IMR-90 (cell line): ENCODE measurements at regions not wholly inside any gene's neighbourhood (a gene's known extent, or its start where the extent isn't known, plus 50 kb on each side); places are given as distances from the start of the nearest gene placed in this dataset.

Experiments used
- ATAC-seq: fragments of 200-7000 bp; cut with Tn5 transposase; 2 replicates; pipeline ENCODE4 v1.9.1; 2020; ENCODE audit warnings: low read depth, mild to moderate bottlenecking, moderate library complexity
- BruUV-seq: library from RNA; stranded (reverse); fragments of 400-500 nt; replicated peaks from 2 replicates; lab custom pipeline; 2021; lab: Mats Ljungman, UMichigan
- CTCF ChIA-PET: fragments of 300-600 bp; formaldehyde crosslinking; extraction: SDS; loops from one replicate; lab custom pipeline; 2021; ENCODE audit warnings: antibody characterized with exemption; lab: Yijun Ruan, JAX
- POLR2A ChIA-PET: fragments of 300-600 bp; sonication (Branson Sonifier 250); formaldehyde crosslinking; loops from one replicate; lab custom pipeline; 2022; ENCODE audit warnings: antibody characterized with exemption; ENCODE audit not compliant: unreplicated experiment; lab: Charles Lee
- DNase-seq: peaks from one replicate; pipeline ENCODE4 v3.0.0; 2013
- H2AFZ ChIP-seq: replicated peaks from 2 replicates; pipeline ENCODE3; 2013; ENCODE audit warnings: low read length, mild to moderate bottlenecking; ENCODE audit not compliant: poor library complexity
- H2AK5ac ChIP-seq: 2 replicates; pipeline ENCODE4 v1.6.1; 2013; ENCODE audit warnings: low read depth, low read length, inconsistent platforms
- H2AK9ac ChIP-seq: replicated peaks from 2 replicates; pipeline ENCODE3; 2013; ENCODE audit warnings: mild to moderate bottlenecking, low read depth, low read length, moderate library complexity; ENCODE audit not compliant: poor library complexity
- H2BK120ac ChIP-seq: 2 replicates; pipeline ENCODE4 v1.6.1; 2013; ENCODE audit warnings: low read depth, low read length, inconsistent platforms
- H2BK15ac ChIP-seq: 3 replicates; pipeline ENCODE4 v1.6.1; 2013; ENCODE audit warnings: low read depth, low read length, inconsistent platforms
- H2BK20ac ChIP-seq: 2 replicates; pipeline ENCODE4 v1.6.1; 2013; ENCODE audit warnings: low read depth, mild to moderate bottlenecking, inconsistent platforms, low read length, moderate library complexity
- H2BK5ac ChIP-seq: 2 replicates; pipeline ENCODE4 v1.6.1; 2013; ENCODE audit warnings: mild to moderate bottlenecking, low read depth, low read length, inconsistent platforms; ENCODE audit not compliant: poor library complexity, severe bottlenecking
- H3K14ac ChIP-seq: replicated peaks from 2 replicates; pipeline ENCODE4 v1.6.1; 2013; ENCODE audit warnings: low read depth, low read length, inconsistent platforms
- H3K18ac ChIP-seq: 2 replicates; pipeline ENCODE4 v1.6.1; 2013; ENCODE audit warnings: low read depth, low read length, control low read depth
- H3K23ac ChIP-seq: 2 replicates; pipeline ENCODE4 v1.6.1; 2013; ENCODE audit warnings: low read depth, low read length, inconsistent platforms
- H3K27ac ChIP-seq: 2 replicates; pipeline ENCODE4 v1.5.1; 2013; ENCODE audit warnings: mild to moderate bottlenecking, control low read depth, low read length; ENCODE audit not compliant: insufficient read depth
- H3K27me3 ChIP-seq: 2 replicates; pipeline ENCODE4 v1.6.1; 2013; ENCODE audit warnings: low read length; ENCODE audit not compliant: control insufficient read depth, insufficient read depth
- H3K36me3 ChIP-seq: 2 replicates; pipeline ENCODE4 v1.6.1; 2013; ENCODE audit warnings: low read length, mixed read lengths; ENCODE audit not compliant: control insufficient read depth, insufficient read depth
- H3K4ac ChIP-seq: 2 replicates; pipeline ENCODE4 v1.6.1; 2013; ENCODE audit warnings: low read depth, low read length, inconsistent platforms
- H3K4me1 ChIP-seq: 2 replicates; pipeline ENCODE4 v1.6.1; 2013; ENCODE audit warnings: low read length, mixed read lengths; ENCODE audit not compliant: control insufficient read depth, insufficient read depth
- H3K4me2 ChIP-seq: 2 replicates; pipeline ENCODE4 v1.6.1; 2013; ENCODE audit warnings: low read depth, mild to moderate bottlenecking, control low read depth, low read length, moderate library complexity
- H3K4me3 ChIP-seq: 2 replicates; pipeline ENCODE4 v1.5.1; 2013; ENCODE audit warnings: low read depth, mild to moderate bottlenecking, control low read depth, low read length, moderate library complexity; ENCODE audit not compliant: insufficient read depth
- H3K56ac ChIP-seq: 2 replicates; pipeline ENCODE4 v1.6.1; 2013; ENCODE audit warnings: low read length, inconsistent platforms; ENCODE audit not compliant: insufficient read depth; ENCODE audit errors: extremely low read depth
- H3K79me1 ChIP-seq, 2 experiments: 2 replicates each; pipeline ENCODE4 v1.6.1; 2013; ENCODE audit warnings: low read length in 2 of 2, inconsistent platforms in 1 of 2, low read depth in 1 of 2
- H3K9ac ChIP-seq: 2 replicates; pipeline ENCODE4 v1.6.1; 2013; ENCODE audit warnings: low read depth, low read length, control low read depth
- H3K9me1 ChIP-seq: 2 replicates; pipeline ENCODE4 v1.6.1; 2013; ENCODE audit warnings: low read length, inconsistent platforms; ENCODE audit not compliant: insufficient read depth
- H3K9me3 ChIP-seq: 2 replicates; pipeline ENCODE4 v1.6.1; 2013; ENCODE audit warnings: low read length; ENCODE audit not compliant: control insufficient read depth, insufficient read depth
- H4K20me1 ChIP-seq: 2 replicates; pipeline ENCODE4 v1.6.1; 2013; ENCODE audit warnings: low read length, inconsistent platforms; ENCODE audit not compliant: insufficient read depth
- H4K5ac ChIP-seq: 2 replicates; pipeline ENCODE4 v1.6.1; 2013; ENCODE audit warnings: mild to moderate bottlenecking, low read depth, low read length, control low read depth
- H4K8ac ChIP-seq, 2 experiments: 2 replicates each; pipeline ENCODE4 v1.6.1; 2013; ENCODE audit warnings: low read depth in 2 of 2, low read length in 2 of 2, control low read depth in 1 of 2, inconsistent platforms in 1 of 2
- H4K91ac ChIP-seq: 2 replicates; pipeline ENCODE4 v1.6.1; 2013; ENCODE audit warnings: low read depth, low read length, inconsistent platforms; ENCODE audit not compliant: insufficient read depth
- BHLHE40 ChIP-seq: fragments of 150-350 bp; IDR thresholded peaks from 2 replicates; pipeline ENCODE4 v1.6.1; 2016; ENCODE audit warnings: mild to moderate bottlenecking, low read depth, low read length
- CEBPB ChIP-seq: IDR thresholded peaks from 2 replicates; pipeline ENCODE4 v1.6.1; 2012; ENCODE audit warnings: low read depth, low read length, improper control_type of control experiment
- CHD1 ChIP-seq: IDR thresholded peaks from 2 replicates; pipeline ENCODE4 v1.6.1; 2012; ENCODE audit warnings: low read depth, low read length, improper control_type of control experiment
- CTCF ChIP-seq: conservative IDR thresholded peaks from 2 replicates; pipeline ENCODE4 v1.5.1; 2012; ENCODE audit warnings: mild to moderate bottlenecking, low read depth, low read length, improper control_type of control experiment
- ELK1 ChIP-seq: fragments of 150-350 bp; IDR thresholded peaks from 2 replicates; pipeline ENCODE4 v1.6.1; 2016; ENCODE audit warnings: low read depth, mild to moderate bottlenecking, low read length, moderate library complexity, borderline replicate concordance
- FOS ChIP-seq: fragments of 150-350 bp; IDR thresholded peaks from 2 replicates; pipeline ENCODE4 v1.6.1; 2016; ENCODE audit warnings: low read depth, low read length
- MAFK ChIP-seq: IDR thresholded peaks from 2 replicates; pipeline ENCODE4 v1.6.1; 2012; ENCODE audit warnings: low read depth, low read length, improper control_type of control experiment
- MAZ ChIP-seq: IDR thresholded peaks from 2 replicates; pipeline ENCODE4 v1.6.1; 2012; ENCODE audit warnings: low read depth, mild to moderate bottlenecking, low read length, improper control_type of control experiment, moderate library complexity, borderline replicate concordance
- MXI1 ChIP-seq: IDR thresholded peaks from 2 replicates; pipeline ENCODE4 v1.6.1; 2012; ENCODE audit warnings: low read depth, mild to moderate bottlenecking, low read length, moderate library complexity, borderline replicate concordance
- NFE2L2 ChIP-seq: fragments of 150-350 bp; IDR thresholded peaks from 2 replicates; pipeline ENCODE4 v1.6.1; 2016; ENCODE audit warnings: low read depth, mild to moderate bottlenecking, low read length
- POLR2A ChIP-seq: IDR thresholded peaks from 2 replicates; pipeline ENCODE4 v1.6.1; 2012; ENCODE audit warnings: mild to moderate bottlenecking, low read depth, low read length
- RAD21 ChIP-seq: IDR thresholded peaks from 2 replicates; pipeline ENCODE4 v1.6.1; 2012; ENCODE audit warnings: low read length, improper control_type of control experiment
- RCOR1 ChIP-seq: IDR thresholded peaks from 2 replicates; pipeline ENCODE4 v1.6.1; 2012; ENCODE audit warnings: mild to moderate bottlenecking, low read length, improper control_type of control experiment; ENCODE audit not compliant: insufficient replicate concordance
- RFX5 ChIP-seq: IDR thresholded peaks from 2 replicates; pipeline ENCODE4 v1.8.0; 2012; ENCODE audit warnings: low read depth, mild to moderate bottlenecking, low read length, moderate library complexity
- SMC3 ChIP-seq: fragments of 150-350 bp; IDR thresholded peaks from 2 replicates; pipeline ENCODE4 v1.6.1; 2016; ENCODE audit warnings: low read depth, mild to moderate bottlenecking, antibody characterized with exemption, low read length, moderate library complexity
- USF2 ChIP-seq: fragments of 150-350 bp; IDR thresholded peaks from 2 replicates; pipeline ENCODE4 v1.6.1; 2017; ENCODE audit warnings: mild to moderate bottlenecking, antibody characterized with exemption, low read length, low read depth
- WGBS, 2 experiments: methylation state at CpG; one replicate each; pipeline versions ENCODE4 v1.1.5 to v1.1.7; 2013; ENCODE audit warnings: missing lambda C conversion rate in 2 of 2; ENCODE audit not compliant: insufficient read length in 1 of 2; ENCODE audit errors: extremely low coverage in 2 of 2; 5-methylcytosine and 5-hydroxymethylcytosine counted together
- dilution Hi-C: fragments of 300-500 bp; cut with HindIII; formaldehyde crosslinking; loops from one replicate; pipeline ENCODE4 v1.14.3; 2018; ENCODE audit warnings: low sequenced_read_pairs; ENCODE audit not compliant: unreplicated experiment
- in situ Hi-C: fragments of 300-500 bp; cut with MboI; formaldehyde crosslinking; loops from 3 replicates; pipeline ENCODE4 v1.14.3; 2019; ENCODE audit warnings: low sequenced_read_pairs, inconsistent platforms, mixed read lengths
- intact Hi-C: fragments of 100-400 bp; cut with micrococcal nuclease; formaldehyde crosslinking; loops from 2 replicates; pipeline ENCODE4 v1.10.0; 2022

GRCh38 chr2:60154142-60154541 is 399.3 kb downstream of the BCL11A start:
- no peak for DNase-seq
- WGBS, 2 experiments: no CpG with 5 or more reads among the region's 2 CpGs
- H3K79me1 ChIP-seq: no peaks in the 10 kb centered on the region
- no peak overlapping the region for H3K9ac ChIP-seq
- H3K36me3 ChIP-seq: no peaks in the 10 kb centered on the region
- H3K4me3 ChIP-seq: no peak overlapping the region
- intact Hi-C loops: no loop called here
- no TSS peak for BruUV-seq
- no peaks in the 10 kb centered on the region for H3K9me1 ChIP-seq
- no peak overlapping the region for H3K23ac ChIP-seq
- H2AK9ac ChIP-seq: no peak overlapping the region
- dilution Hi-C loops: no loop called here
- POLR2A ChIA-PET: no interaction called here
- H2BK5ac ChIP-seq: no peak overlapping the region
- H3K18ac ChIP-seq: no peak overlapping the region
- in situ Hi-C loops: no loop called here
- no peaks in the 10 kb centered on the region for H3K4me1 ChIP-seq
- CTCF ChIA-PET: no interaction called here
- no peaks in the 10 kb centered on the region for H3K9me3 ChIP-seq
- H4K5ac ChIP-seq: no peak overlapping the region
- H3K4ac ChIP-seq: no peak overlapping the region
- no peak overlapping the region for H2AFZ ChIP-seq
- no peak overlapping the region for H2BK120ac ChIP-seq
- no peak overlapping the region for H2BK20ac ChIP-seq
- H4K8ac ChIP-seq: no peak overlapping the region
- H3K27ac ChIP-seq: no peak overlapping the region
- no peaks in the 10 kb centered on the region for H3K27me3 ChIP-seq
- no peak for ATAC-seq
- no peak overlapping the region for H3K56ac ChIP-seq
- no peaks in the 10 kb centered on the region for H4K20me1 ChIP-seq
- no peak overlapping the region for H2AK5ac ChIP-seq
- TF ChIP-seq ELK1: no peak
- TF ChIP-seq POLR2A: no peak
- TF ChIP-seq RCOR1: no peak
- no peak for TF ChIP-seq USF2
- no peak for TF ChIP-seq MXI1
- no peak for TF ChIP-seq NFE2L2
- no peak for TF ChIP-seq CHD1
- no peak for TF ChIP-seq BHLHE40
- no peak for TF ChIP-seq FOS
- no peak for TF ChIP-seq RAD21
- no peak for TF ChIP-seq CTCF
- no peak for TF ChIP-seq RFX5
- no peak for TF ChIP-seq MAFK
- TF ChIP-seq SMC3: no peak
- no peak for TF ChIP-seq CEBPB
- TF ChIP-seq MAZ: no peak
- no peak overlapping the region for H3K4me2 ChIP-seq
- no peak overlapping the region for H3K14ac ChIP-seq
- no peak overlapping the region for H4K91ac ChIP-seq
- no peak overlapping the region for H2BK15ac ChIP-seq
